LNCaP clone FGC (cell line): ENCODE measurements at regions not wholly inside any gene's neighbourhood (a gene's known extent, or its start where the extent isn't known, plus 50 kb on each side); places are given as distances from the start of the nearest gene placed in this dataset.
"Not testable (repeated sequence)": the region's sequence is repeated elsewhere in the genome, so short reads cannot be mapped to it uniquely, and the experiment has no call there.

Experiments
- DNase-seq: peaks from one replicate; pipeline ENCODE4 v3.0.0-alpha.2; 2011; ENCODE audit warnings: low read depth
- H3K4me3 ChIP-seq: 2 replicates; pipeline ENCODE4 v1.5.1; 2011; ENCODE audit warnings: mild to moderate bottlenecking, low read depth, low read length, control low read depth
- CTCF ChIP-seq: IDR thresholded peaks from 2 replicates; pipeline ENCODE4 v1.5.1; 2012; ENCODE audit warnings: mild to moderate bottlenecking; ENCODE audit not compliant: control insufficient read depth, insufficient read depth; ENCODE audit errors: extremely low read depth

- TF ChIP-seq CTCF = no peak
- no peak overlapping the region for H3K4me3 ChIP-seq
- DNase-seq = no peak
Observed at GRCh38 chr10:8282340-8282739, 227.9 kb downstream of the GATA3 start.

- no peak for TF ChIP-seq CTCF
- no peak overlapping the region for H3K4me3 ChIP-seq
- no peak for DNase-seq
Observed at GRCh38 chr10:8283166-8283905, 228.8 kb downstream of the GATA3 start.

- DNase-seq = no peak
- TF ChIP-seq CTCF = no peak
- H3K4me3 ChIP-seq = no peak overlapping the region
Observed at GRCh38 chr10:8283986-8284385, 229.5 kb downstream of the GATA3 start.

GRCh38 chr10:8285970-8286369, 231.5 kb downstream of the GATA3 start:
- H3K4me3 ChIP-seq, DNase-seq: not testable (repeated sequence)

GRCh38 chr10:8288600-8288999, 234.1 kb downstream of the GATA3 start:
- no peak for DNase-seq
- no peak overlapping the region for H3K4me3 ChIP-seq
- no peak for TF ChIP-seq CTCF

- TF ChIP-seq CTCF = no peak
Observed at GRCh38 chr10:8289186-8289924, 234.9 kb downstream of the GATA3 start.

GRCh38 chr10:8294779-8295178, 240.3 kb downstream of the GATA3 start:
- DNase-seq = no peak
- no peak overlapping the region for H3K4me3 ChIP-seq
- TF ChIP-seq CTCF = no peak

More at GRCh38 chr10:8289186-8289924, 234.9 kb downstream of the GATA3 start:
- DNase-seq = no peak
- H3K4me3 ChIP-seq = no peak overlapping the region
